Stimulated activated effector memory CD8-positive, alpha-beta T cell treated with anti-CD3 and anti-CD28 coated beads, Interleukin-12 subunit alpha, Interleukin-12 subunit beta, amount 100 ng/mL, for 72 hours (primary cell): ENCODE measurements at regions not wholly inside any gene's neighbourhood (a gene's known extent, or its start where the extent isn't known, plus 50 kb on each side); places are given as distances from the start of the nearest gene placed in this dataset.

Experiments used
- ATAC-seq: fragments of 150-1000 bp; cut with Tn5 transposase; 2 replicates; pipeline ENCODE4 v1.10.0; 2021
- DNase-seq, 2 donors: peaks; one replicate each; pipeline ENCODE4 v3.0.0; 2021 to 2022; ENCODE audit warnings: low spot score in 2 of 2
- H3K27ac Mint-ChIP-seq: one replicate; pipeline ENCODE4 v1.8.0; 2022; ENCODE audit warnings: mild to moderate bottlenecking, mixed read lengths
- H3K36me3 Mint-ChIP-seq: one replicate; pipeline ENCODE4 v1.8.0; 2022; ENCODE audit warnings: mild to moderate bottlenecking, mixed read lengths
- H3K4me1 Mint-ChIP-seq: one replicate; pipeline ENCODE4 v1.8.0; 2022; ENCODE audit warnings: mixed read lengths
- H3K4me3 Mint-ChIP-seq: one replicate; pipeline ENCODE4 v1.8.0; 2022; ENCODE audit warnings: mild to moderate bottlenecking, mixed read lengths
- H3K9me3 Mint-ChIP-seq: one replicate; pipeline ENCODE4 v1.8.0; 2022; ENCODE audit warnings: mixed read lengths

DNA sequence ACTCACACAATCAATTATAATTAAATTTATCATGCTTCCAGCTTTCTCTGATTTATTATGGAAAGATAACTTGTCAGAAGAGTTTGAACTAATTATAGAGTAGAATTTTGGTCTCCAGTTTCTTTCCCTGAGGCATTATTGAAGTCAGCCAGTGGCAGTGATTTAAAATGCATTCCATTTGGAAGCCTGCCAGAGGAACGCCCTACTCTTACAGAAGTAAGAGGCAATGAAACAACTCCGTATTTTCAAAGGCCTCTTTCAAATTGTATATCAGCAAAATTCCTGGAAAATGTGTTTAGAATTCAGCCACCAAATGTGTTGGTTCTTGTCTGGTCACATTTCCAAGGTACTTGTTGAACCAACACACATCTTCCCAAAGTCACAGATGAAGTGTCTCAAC lies 640.9 kb downstream of the SEMA5A start:
- H3K36me3 Mint-ChIP-seq, result no peaks in the 10 kb centered on the region
- ATAC-seq, result no peak
- H3K4me1 Mint-ChIP-seq, result no peaks in the 10 kb centered on the region
- DNase-seq, result no peak
- H3K9me3 Mint-ChIP-seq, result peaks cover 22% of the 10 kb centered on the region
- H3K27ac Mint-ChIP-seq, result no peak overlapping the region
- H3K4me3 Mint-ChIP-seq, result no peak overlapping the region

- peaks cover 20% of the 10 kb centered on the region for H3K9me3 Mint-ChIP-seq
- no peaks in the 10 kb centered on the region for H3K4me1 Mint-ChIP-seq
- DNase-seq (no peak), ATAC-seq (no peak)
- H3K4me3 Mint-ChIP-seq, result no peak overlapping the region
- no peak overlapping the region for H3K27ac Mint-ChIP-seq
- no peaks in the 10 kb centered on the region for H3K36me3 Mint-ChIP-seq
Measured at GRCh38 chr5:8906303-8906967, 639.4 kb downstream of the SEMA5A start.

DNA sequence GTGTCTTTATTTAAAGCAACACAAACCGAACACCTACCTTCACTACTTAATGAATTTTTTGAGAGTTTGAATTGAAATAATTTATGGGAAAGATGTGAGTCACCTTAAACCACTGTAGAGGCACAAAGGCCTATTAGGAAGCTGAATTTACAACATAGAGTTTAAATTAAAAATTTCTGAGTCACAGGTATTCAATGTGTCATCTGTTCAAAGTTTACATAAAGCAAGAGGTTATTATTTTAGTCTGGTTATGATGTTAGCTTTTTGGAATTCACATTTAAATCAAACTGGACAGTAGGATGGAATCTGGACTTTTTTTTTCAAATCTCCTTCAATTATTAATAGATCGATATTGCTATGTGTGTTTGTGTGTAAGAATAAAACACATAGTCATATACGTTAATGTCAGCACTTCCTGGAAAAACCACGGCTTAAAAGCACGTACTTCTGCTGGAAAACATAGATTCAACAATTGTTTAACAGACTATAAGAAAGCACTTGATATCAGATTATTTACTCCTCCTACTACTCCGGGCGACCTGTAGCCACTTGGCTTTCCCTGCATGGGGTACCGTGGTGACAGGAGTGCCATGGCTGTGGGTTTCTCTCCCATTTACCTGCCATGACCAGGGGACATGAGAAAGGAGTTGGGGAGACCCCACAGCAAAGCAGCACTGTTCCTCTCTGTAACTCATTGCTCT lies 638.6 kb downstream of the SEMA5A start:
- ATAC-seq (no peak), DNase-seq (no peak)
- no peak overlapping the region for H3K4me3 Mint-ChIP-seq
- peaks cover 20% of the 10 kb centered on the region for H3K9me3 Mint-ChIP-seq
- no peaks in the 10 kb centered on the region for H3K36me3 Mint-ChIP-seq
- H3K27ac Mint-ChIP-seq, result no peak overlapping the region
- H3K4me1 Mint-ChIP-seq, result no peaks in the 10 kb centered on the region

DNA sequence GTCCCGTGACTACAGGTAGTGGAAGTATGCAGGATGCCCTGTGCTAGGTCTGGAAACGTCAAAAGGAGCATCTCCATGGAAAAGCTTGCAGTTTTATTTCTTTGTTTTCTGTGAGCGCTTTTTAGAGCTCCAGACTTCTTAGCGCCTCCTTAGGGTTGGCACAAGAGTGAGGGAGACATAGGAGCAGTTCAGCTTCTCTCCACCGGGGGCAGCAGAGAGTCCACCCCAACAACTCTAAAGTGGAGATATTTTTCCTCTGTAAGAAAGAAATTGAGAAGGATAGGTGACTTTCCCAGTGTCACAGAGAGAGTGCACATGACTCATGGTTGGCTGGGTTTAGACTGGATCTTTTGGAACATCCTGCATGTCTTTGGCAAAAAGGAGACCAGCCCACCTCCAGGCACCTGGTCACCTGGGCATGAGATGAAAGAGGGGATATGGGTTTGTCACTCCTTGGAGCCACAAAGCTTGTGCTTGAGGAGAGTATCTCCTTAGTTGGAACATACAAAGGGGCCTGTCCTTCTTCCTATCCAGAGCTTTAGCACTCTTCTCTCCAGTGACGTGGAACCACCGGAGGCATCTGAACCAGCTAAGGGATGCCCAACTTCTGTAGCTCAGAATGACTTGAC lies 637.7 kb downstream of the SEMA5A start:
- H3K9me3 Mint-ChIP-seq, result peaks cover 20% of the 10 kb centered on the region
- no peaks in the 10 kb centered on the region for H3K4me1 Mint-ChIP-seq
- ATAC-seq, result no peak
- DNase-seq, result peak in 1 of 2 donors; percentile 51
- no peak overlapping the region for H3K27ac Mint-ChIP-seq
- no peak overlapping the region for H3K4me3 Mint-ChIP-seq
- no peaks in the 10 kb centered on the region for H3K36me3 Mint-ChIP-seq

DNA sequence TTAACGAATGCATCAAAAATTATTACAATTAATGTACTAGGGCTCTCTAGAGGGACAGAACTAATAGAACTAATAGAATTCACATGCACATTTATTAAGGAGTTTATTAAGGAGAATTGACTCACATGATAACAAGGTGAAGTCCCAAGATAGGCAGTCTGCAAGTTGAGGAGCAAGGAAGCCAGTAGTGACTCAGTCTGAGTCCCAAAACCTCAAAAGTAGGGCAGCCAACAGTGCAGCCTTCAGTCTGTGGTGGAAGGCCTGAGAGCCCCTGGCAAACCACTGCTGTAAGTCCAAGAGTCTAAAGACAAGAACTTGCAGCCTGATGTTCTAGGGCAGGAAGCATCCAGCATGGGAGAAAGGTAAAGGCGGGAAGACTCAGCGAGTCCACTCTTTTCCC lies 633.8 kb downstream of the SEMA5A start:
- H3K4me3 Mint-ChIP-seq, result no peak overlapping the region
- no peaks in the 10 kb centered on the region for H3K4me1 Mint-ChIP-seq
- DNase-seq (no peak), ATAC-seq (no peak)
- peaks cover 18% of the 10 kb centered on the region for H3K9me3 Mint-ChIP-seq
- no peak overlapping the region for H3K27ac Mint-ChIP-seq
- no peaks in the 10 kb centered on the region for H3K36me3 Mint-ChIP-seq

- no peaks in the 10 kb centered on the region for H3K4me1 Mint-ChIP-seq
- H3K4me3 Mint-ChIP-seq, result no peak overlapping the region
- H3K9me3 Mint-ChIP-seq, result peaks cover 26% of the 10 kb centered on the region
- H3K36me3 Mint-ChIP-seq, result no peaks in the 10 kb centered on the region
- ATAC-seq (no peak), DNase-seq (no peak)
- no peak overlapping the region for H3K27ac Mint-ChIP-seq
Measured at GRCh38 chr5:8913522-8913921, 632.4 kb downstream of the SEMA5A start.

- H3K36me3 Mint-ChIP-seq, result no peaks in the 10 kb centered on the region
- ATAC-seq (no peak), DNase-seq (no peak)
- H3K9me3 Mint-ChIP-seq, result peaks cover 24% of the 10 kb centered on the region
- H3K4me3 Mint-ChIP-seq, result no peak overlapping the region
- no peaks in the 10 kb centered on the region for H3K4me1 Mint-ChIP-seq
- no peak overlapping the region for H3K27ac Mint-ChIP-seq
Measured at GRCh38 chr5:8919096-8919495, 626.8 kb downstream of the SEMA5A start.

GRCh38 chr5:8923526-8923925 lies 622.3 kb downstream of the SEMA5A start:
- Mint-ChIP-seq H3K27ac (no peak overlapping the region), H3K9me3 (peaks cover 30% of the 10 kb centered on the region), H3K4me1 (no peaks in the 10 kb centered on the region), H3K36me3 (no peaks in the 10 kb centered on the region), H3K4me3 (no peak overlapping the region)
- no peak for DNase-seq
- no peak for ATAC-seq

DNA sequence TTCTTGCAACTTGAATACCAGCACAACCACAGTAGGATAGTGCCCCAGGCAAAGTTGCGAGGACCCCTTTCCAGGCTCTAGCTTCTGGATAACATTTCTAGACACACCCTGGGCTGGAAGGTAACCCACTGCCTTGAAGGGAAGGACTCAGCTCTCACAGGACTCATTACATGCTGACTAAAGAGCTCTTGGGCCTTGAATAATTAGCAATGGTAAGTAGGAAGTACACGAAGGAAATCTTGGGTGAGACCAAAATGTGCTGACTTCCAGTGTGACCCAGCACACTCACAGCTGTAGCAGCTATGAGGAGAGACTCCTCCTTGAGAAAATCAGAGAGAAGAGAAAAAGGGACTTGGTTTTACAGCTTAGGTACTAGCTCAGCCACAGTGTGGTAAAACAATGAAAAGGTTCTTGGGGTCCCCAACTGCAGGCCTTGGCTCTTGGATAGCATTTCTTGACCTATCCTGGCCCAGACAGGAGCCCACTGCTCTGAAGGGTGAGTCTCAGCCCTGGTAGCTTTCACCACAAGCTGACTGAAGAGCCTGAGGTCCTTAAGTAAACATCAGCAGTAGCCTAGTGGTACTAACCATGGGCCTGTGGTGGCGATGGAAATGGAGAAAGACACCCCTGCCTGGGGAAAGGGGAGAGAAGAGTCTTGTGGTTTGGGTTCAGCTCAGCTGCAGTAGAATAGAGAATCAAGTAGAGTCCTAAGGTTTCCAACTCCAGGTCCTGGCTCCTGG lies 621.7 kb downstream of the SEMA5A start:
- no peak for DNase-seq

GRCh38 chr5:8930021-8930420 lies 615.9 kb downstream of the SEMA5A start:
- ATAC-seq (no peak), DNase-seq (no peak)
- Mint-ChIP-seq H3K9me3 (peaks cover 23% of the 10 kb centered on the region), H3K36me3 (no peaks in the 10 kb centered on the region), H3K27ac (no peak overlapping the region), H3K4me3 (no peak overlapping the region), H3K4me1 (no peaks in the 10 kb centered on the region)

More for the DNA sequence above, 621.7 kb downstream of the SEMA5A start:
- ATAC-seq, result no peak
- Mint-ChIP-seq H3K4me3 (no peak overlapping the region), H3K4me1 (no peaks in the 10 kb centered on the region), H3K9me3 (peaks cover 35% of the 10 kb centered on the region), H3K27ac (no peak overlapping the region), H3K36me3 (no peaks in the 10 kb centered on the region)

DNA sequence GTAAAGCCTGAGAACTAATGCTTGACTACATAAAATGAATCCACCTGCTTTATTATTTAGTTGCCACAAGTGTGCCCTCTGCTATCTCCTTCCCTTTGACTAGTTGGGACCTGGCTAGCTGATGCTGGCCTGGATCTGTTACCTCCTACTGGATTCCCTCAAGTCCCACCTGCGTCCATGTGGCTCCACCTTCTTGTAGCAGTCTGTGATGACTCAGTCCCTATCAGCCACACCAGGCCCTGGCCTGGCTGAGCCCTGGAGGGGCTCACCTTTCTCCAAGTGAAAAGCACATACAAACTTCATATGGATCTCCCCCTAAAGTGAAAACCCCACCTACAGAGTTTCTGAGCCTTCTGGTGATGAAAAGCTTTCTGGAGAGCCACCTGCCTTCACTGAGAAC lies 611.4 kb downstream of the SEMA5A start:
- DNase-seq (no peak), ATAC-seq (no peak)
- no peak overlapping the region for H3K4me3 Mint-ChIP-seq
- H3K27ac Mint-ChIP-seq, result no peak overlapping the region
- H3K4me1 Mint-ChIP-seq, result no peaks in the 10 kb centered on the region
- H3K36me3 Mint-ChIP-seq, result no peaks in the 10 kb centered on the region
- H3K9me3 Mint-ChIP-seq, result peaks cover 18% of the 10 kb centered on the region

DNA sequence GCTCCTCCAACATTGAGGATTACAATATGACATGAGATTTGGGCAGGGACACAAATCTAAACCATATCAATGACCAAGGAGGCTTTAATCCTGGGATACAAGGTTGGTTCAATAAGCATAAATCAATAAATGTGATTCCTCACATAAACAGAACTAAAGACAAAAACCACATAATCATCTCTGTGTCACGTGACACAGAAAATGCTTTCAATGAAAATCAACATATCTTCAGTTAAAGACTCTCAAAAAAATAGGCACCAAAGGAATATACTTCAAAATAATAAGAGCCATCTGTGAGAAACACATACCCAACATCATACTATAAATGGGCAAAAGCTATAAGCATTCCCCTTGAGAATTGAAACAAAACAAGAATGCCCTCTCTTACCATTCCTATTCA lies 604.9 kb downstream of the SEMA5A start:
- ATAC-seq, result no peak
- no peak overlapping the region for H3K27ac Mint-ChIP-seq
- H3K36me3 Mint-ChIP-seq, result no peaks in the 10 kb centered on the region
- H3K4me1 Mint-ChIP-seq, result no peaks in the 10 kb centered on the region
- peaks cover 20% of the 10 kb centered on the region for H3K9me3 Mint-ChIP-seq
- H3K4me3 Mint-ChIP-seq, result no peak overlapping the region
- no peak for DNase-seq

DNA sequence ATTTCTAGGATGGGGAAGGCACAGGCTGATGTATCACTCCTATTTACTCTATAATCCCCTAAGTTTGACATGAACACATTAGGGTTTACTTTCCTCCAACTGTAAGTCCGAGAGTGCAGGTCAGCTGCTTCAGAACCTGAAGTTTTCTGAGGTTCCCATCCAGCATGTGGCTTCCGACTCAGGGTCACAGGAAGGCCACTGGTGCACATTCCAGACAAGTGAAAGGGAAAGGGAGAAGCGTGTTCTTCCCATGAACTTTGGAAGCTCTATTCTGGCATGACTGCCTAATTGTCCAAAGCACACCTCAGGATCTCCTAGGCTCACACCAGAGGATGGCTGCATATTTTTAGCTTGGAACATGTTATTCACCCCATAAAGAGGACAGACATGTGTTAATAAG lies 602.6 kb downstream of the SEMA5A start:
- ATAC-seq (no peak), DNase-seq (no peak)
- Mint-ChIP-seq H3K9me3 (peaks cover 16% of the 10 kb centered on the region), H3K27ac (no peak overlapping the region), H3K4me1 (no peaks in the 10 kb centered on the region), H3K4me3 (no peak overlapping the region), H3K36me3 (no peaks in the 10 kb centered on the region)

DNA sequence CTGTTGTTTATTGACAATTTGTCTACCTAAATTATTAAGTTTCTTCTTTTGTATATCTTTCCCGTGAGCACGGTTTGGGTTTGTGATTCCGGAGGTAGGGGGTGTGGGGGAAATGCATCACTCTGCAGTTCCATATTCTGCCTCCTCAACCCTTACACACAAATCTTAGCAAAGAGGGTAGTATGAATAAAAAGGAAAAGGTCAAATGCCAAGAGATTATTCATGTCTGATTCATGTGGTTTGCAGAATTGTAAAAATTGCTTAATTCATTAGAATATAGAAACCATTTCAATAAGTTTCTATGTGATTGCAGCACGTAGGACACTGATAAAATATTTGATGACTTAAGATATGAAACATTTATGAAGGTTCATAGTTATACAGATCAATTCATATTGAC lies 601.9 kb downstream of the SEMA5A start:
- Mint-ChIP-seq H3K9me3 (peaks cover 18% of the 10 kb centered on the region), H3K4me1 (no peaks in the 10 kb centered on the region)
- DNase-seq, result no peak

GRCh38 chr5:8945972-8946371 lies 599.9 kb downstream of the SEMA5A start:
- H3K4me3 Mint-ChIP-seq, result no peak overlapping the region
- ATAC-seq, result no peak
- no peak overlapping the region for H3K27ac Mint-ChIP-seq
- DNase-seq, result no peak
- H3K9me3 Mint-ChIP-seq, result peaks cover 14% of the 10 kb centered on the region
- H3K36me3 Mint-ChIP-seq, result no peaks in the 10 kb centered on the region
- H3K4me1 Mint-ChIP-seq, result no peaks in the 10 kb centered on the region

More for the DNA sequence above, 601.9 kb downstream of the SEMA5A start:
- Mint-ChIP-seq H3K4me3 (no peak overlapping the region), H3K36me3 (no peaks in the 10 kb centered on the region), H3K27ac (no peak overlapping the region)
- ATAC-seq, result no peak
